ENCODE measurements at regions not wholly inside any gene's neighbourhood (a gene's known extent, or its start where the extent isn't known, plus 50 kb on each side); places are given as distances from the start of the nearest gene placed in this dataset.
A peak's percentile ranks its signal among the peaks of the same experiment; 100 is the strongest.

GRCh38 chr20:17810062-17810631 is 110.4 kb downstream of the BANF2 start:
- DNase-seq (ENCODE audit: low spot score): no peak
- no peak overlapping the region for H4K91ac ChIP-seq (ENCODE audit: low read depth, low read length, poor library complexity)
- no peak overlapping the region for H3K18ac ChIP-seq (ENCODE audit: low read length)
- H3K4me2 ChIP-seq (ENCODE audit: insufficient read depth, low read length, poor library complexity, severe bottlenecking): no peak overlapping the region
- H2BK15ac ChIP-seq (ENCODE audit: low read length): no peak overlapping the region
- no peaks in the 10 kb centered on the region for H3K9me3 ChIP-seq (replicated peaks in 1 of 2; ENCODE audit: control insufficient read depth in 2 of 2, insufficient read depth in 1 of 2, low read depth in 1 of 2, low read length in 2 of 2)
- H3K23ac ChIP-seq (ENCODE audit: low read depth, low read length, poor library complexity): no peak overlapping the region
- H3K36me3 ChIP-seq (replicated peaks in 1 of 2; ENCODE audit: control insufficient read depth in 2 of 2, insufficient read depth in 2 of 2, low read length in 2 of 2): no peaks in the 10 kb centered on the region
- no peak overlapping the region for H2BK12ac ChIP-seq (ENCODE audit: low read length)
- no peak overlapping the region for H2BK5ac ChIP-seq (ENCODE audit: low read length)
- H3K27ac ChIP-seq (replicated peaks; ENCODE audit: low read length): no peak overlapping the region
- H4K8ac ChIP-seq (ENCODE audit: low read depth, low read length): no peak overlapping the region
- H3K79me1 ChIP-seq (ENCODE audit: low read depth, low read length): no peaks in the 10 kb centered on the region
- H2AFZ ChIP-seq (ENCODE audit: low read length): peak overlapping the region; percentile 73
- no peak overlapping the region for H3K9ac ChIP-seq (ENCODE audit: low read depth, low read length, poor library complexity)
- peaks cover 0 to 22% of the 10 kb centered on the region in 2 donors for H3K4me1 ChIP-seq (ENCODE audit: control insufficient read depth in 2 of 2, insufficient read depth in 1 of 2, low read depth in 1 of 2, low read length in 2 of 2)
- no peak overlapping the region for H2AK5ac ChIP-seq (ENCODE audit: low read depth, low read length)
- H3K27me3 ChIP-seq (ENCODE audit: control insufficient read depth in 3 of 3, insufficient read depth in 3 of 3, low read depth in 1 of 3, low read length in 3 of 3): no peaks in the 10 kb centered on the region
- H2BK120ac ChIP-seq (ENCODE audit: low read depth, low read length): no peak overlapping the region
- H3K14ac ChIP-seq (ENCODE audit: low read length): no peak overlapping the region
- WGBS, 2 donors (ENCODE audit: extremely low coverage in 2 of 2, insufficient read length in 2 of 2, insufficient replicate concordance in 1 of 2): no CpG with 5 or more reads among the region's 4 CpGs
- H3K4me3 ChIP-seq (ENCODE audit: low read length in 2 of 2): no peak overlapping the region
- no peak overlapping the region for H3K4ac ChIP-seq (ENCODE audit: low read length)

GRCh38 chr20:17809362-17810061 is 109.7 kb downstream of the BANF2 start:
- no peak overlapping the region for H2AK5ac ChIP-seq (ENCODE audit: low read depth, low read length)
- no peak overlapping the region for H2BK15ac ChIP-seq (ENCODE audit: low read length)
- no peaks in the 10 kb centered on the region for H3K36me3 ChIP-seq (replicated peaks in 1 of 2; ENCODE audit: control insufficient read depth in 2 of 2, insufficient read depth in 2 of 2, low read length in 2 of 2)
- no peak overlapping the region for H3K23ac ChIP-seq (ENCODE audit: low read depth, low read length, poor library complexity)
- no peak for DNase-seq (ENCODE audit: low spot score)
- H3K79me1 ChIP-seq (ENCODE audit: low read depth, low read length): no peaks in the 10 kb centered on the region
- H2BK5ac ChIP-seq (ENCODE audit: low read length): no peak overlapping the region
- H2BK12ac ChIP-seq (ENCODE audit: low read length): no peak overlapping the region
- no CpG with 5 or more reads among the region's 8 CpGs for WGBS, 2 donors (ENCODE audit: extremely low coverage in 2 of 2, insufficient read length in 2 of 2, insufficient replicate concordance in 1 of 2)
- no peak overlapping the region for H3K9ac ChIP-seq (ENCODE audit: low read depth, low read length, poor library complexity)
- H3K4ac ChIP-seq (ENCODE audit: low read length): no peak overlapping the region
- peak overlapping the region; percentile 73 for H2AFZ ChIP-seq (ENCODE audit: low read length)
- H3K4me3 ChIP-seq (ENCODE audit: low read length in 2 of 2): no peak overlapping the region
- H2BK120ac ChIP-seq (ENCODE audit: low read depth, low read length): no peak overlapping the region
- H3K27me3 ChIP-seq (ENCODE audit: control insufficient read depth in 3 of 3, insufficient read depth in 3 of 3, low read depth in 1 of 3, low read length in 3 of 3): no peaks in the 10 kb centered on the region
- no peak overlapping the region for H3K27ac ChIP-seq (replicated peaks; ENCODE audit: low read length)
- no peak overlapping the region for H3K18ac ChIP-seq (ENCODE audit: low read length)
- H3K9me3 ChIP-seq (replicated peaks in 1 of 2; ENCODE audit: control insufficient read depth in 2 of 2, insufficient read depth in 1 of 2, low read depth in 1 of 2, low read length in 2 of 2): no peaks in the 10 kb centered on the region
- no peak overlapping the region for H3K4me2 ChIP-seq (ENCODE audit: insufficient read depth, low read length, poor library complexity, severe bottlenecking)
- no peak overlapping the region for H4K91ac ChIP-seq (ENCODE audit: low read depth, low read length, poor library complexity)
- peaks cover 0 to 22% of the 10 kb centered on the region in 2 donors for H3K4me1 ChIP-seq (ENCODE audit: control insufficient read depth in 2 of 2, insufficient read depth in 1 of 2, low read depth in 1 of 2, low read length in 2 of 2)
- no peak overlapping the region for H3K14ac ChIP-seq (ENCODE audit: low read length)
- H4K8ac ChIP-seq (ENCODE audit: low read depth, low read length): no peak overlapping the region

- H4K91ac ChIP-seq (ENCODE audit: low read depth, low read length, poor library complexity): no peak overlapping the region
- WGBS, 2 donors (ENCODE audit: extremely low coverage in 2 of 2, insufficient read length in 2 of 2, insufficient replicate concordance in 1 of 2): no CpG with 5 or more reads among the region's 5 CpGs
- H3K23ac ChIP-seq (ENCODE audit: low read depth, low read length, poor library complexity): no peak overlapping the region
- no peaks in the 10 kb centered on the region for H3K79me1 ChIP-seq (ENCODE audit: low read depth, low read length)
- peaks cover 0 to 22% of the 10 kb centered on the region in 2 donors for H3K4me1 ChIP-seq (ENCODE audit: control insufficient read depth in 2 of 2, insufficient read depth in 1 of 2, low read depth in 1 of 2, low read length in 2 of 2)
- no peak overlapping the region for H2AFZ ChIP-seq (ENCODE audit: low read length)
- no peak for DNase-seq (ENCODE audit: low spot score)
- no peak overlapping the region for H2BK12ac ChIP-seq (ENCODE audit: low read length)
- H3K4ac ChIP-seq (ENCODE audit: low read length): no peak overlapping the region
- no peak overlapping the region for H2BK120ac ChIP-seq (ENCODE audit: low read depth, low read length)
- no peak overlapping the region for H4K8ac ChIP-seq (ENCODE audit: low read depth, low read length)
- H3K18ac ChIP-seq (ENCODE audit: low read length): no peak overlapping the region
- no peaks in the 10 kb centered on the region for H3K9me3 ChIP-seq (replicated peaks in 1 of 2; ENCODE audit: control insufficient read depth in 2 of 2, insufficient read depth in 1 of 2, low read depth in 1 of 2, low read length in 2 of 2)
- H3K36me3 ChIP-seq (replicated peaks in 1 of 2; ENCODE audit: control insufficient read depth in 2 of 2, insufficient read depth in 2 of 2, low read length in 2 of 2): no peaks in the 10 kb centered on the region
- H3K27me3 ChIP-seq (ENCODE audit: control insufficient read depth in 3 of 3, insufficient read depth in 3 of 3, low read depth in 1 of 3, low read length in 3 of 3): no peaks in the 10 kb centered on the region
- H2BK15ac ChIP-seq (ENCODE audit: low read length): no peak overlapping the region
- no peak overlapping the region for H2BK5ac ChIP-seq (ENCODE audit: low read length)
- no peak overlapping the region for H3K4me3 ChIP-seq (ENCODE audit: low read length in 2 of 2)
- no peak overlapping the region for H3K14ac ChIP-seq (ENCODE audit: low read length)
- no peak overlapping the region for H3K4me2 ChIP-seq (ENCODE audit: insufficient read depth, low read length, poor library complexity, severe bottlenecking)
- H2AK5ac ChIP-seq (ENCODE audit: low read depth, low read length): no peak overlapping the region
- no peak overlapping the region for H3K9ac ChIP-seq (ENCODE audit: low read depth, low read length, poor library complexity)
- no peak overlapping the region for H3K27ac ChIP-seq (replicated peaks; ENCODE audit: low read length)
Measured at GRCh38 chr20:17808782-17809181, 109.0 kb downstream of the BANF2 start.

- H3K9me3 ChIP-seq (replicated peaks in 1 of 2; ENCODE audit: control insufficient read depth in 2 of 2, insufficient read depth in 1 of 2, low read depth in 1 of 2, low read length in 2 of 2): no peaks in the 10 kb centered on the region
- no peak overlapping the region for H2BK12ac ChIP-seq (ENCODE audit: low read length)
- no peaks in the 10 kb centered on the region for H3K79me1 ChIP-seq (ENCODE audit: low read depth, low read length)
- no peak overlapping the region for H3K4me3 ChIP-seq (ENCODE audit: low read length in 2 of 2)
- no peak overlapping the region for H2AK5ac ChIP-seq (ENCODE audit: low read depth, low read length)
- peaks cover 0 to 22% of the 10 kb centered on the region in 2 donors for H3K4me1 ChIP-seq (ENCODE audit: control insufficient read depth in 2 of 2, insufficient read depth in 1 of 2, low read depth in 1 of 2, low read length in 2 of 2)
- no peak for DNase-seq (ENCODE audit: low spot score)
- no peaks in the 10 kb centered on the region for H3K27me3 ChIP-seq (ENCODE audit: control insufficient read depth in 3 of 3, insufficient read depth in 3 of 3, low read depth in 1 of 3, low read length in 3 of 3)
- no peak overlapping the region for H3K14ac ChIP-seq (ENCODE audit: low read length)
- no peaks in the 10 kb centered on the region for H3K36me3 ChIP-seq (replicated peaks in 1 of 2; ENCODE audit: control insufficient read depth in 2 of 2, insufficient read depth in 2 of 2, low read length in 2 of 2)
- no peak overlapping the region for H3K18ac ChIP-seq (ENCODE audit: low read length)
- H3K27ac ChIP-seq (replicated peaks; ENCODE audit: low read length): no peak overlapping the region
- no peak overlapping the region for H2BK15ac ChIP-seq (ENCODE audit: low read length)
- H3K9ac ChIP-seq (ENCODE audit: low read depth, low read length, poor library complexity): no peak overlapping the region
- H3K23ac ChIP-seq (ENCODE audit: low read depth, low read length, poor library complexity): no peak overlapping the region
- WGBS, 2 donors (ENCODE audit: extremely low coverage in 2 of 2, insufficient read length in 2 of 2, insufficient replicate concordance in 1 of 2): no CpG with 5 or more reads among the region's 5 CpGs
- H4K91ac ChIP-seq (ENCODE audit: low read depth, low read length, poor library complexity): no peak overlapping the region
- no peak overlapping the region for H2BK5ac ChIP-seq (ENCODE audit: low read length)
- H4K8ac ChIP-seq (ENCODE audit: low read depth, low read length): no peak overlapping the region
- H2BK120ac ChIP-seq (ENCODE audit: low read depth, low read length): no peak overlapping the region
- H3K4me2 ChIP-seq (ENCODE audit: insufficient read depth, low read length, poor library complexity, severe bottlenecking): no peak overlapping the region
- no peak overlapping the region for H3K4ac ChIP-seq (ENCODE audit: low read length)
- no peak overlapping the region for H2AFZ ChIP-seq (ENCODE audit: low read length)
Measured at GRCh38 chr20:17808357-17808756, 108.6 kb downstream of the BANF2 start.

All from neuronal stem cell (in vitro differentiated cells).